ENCODE measurements at regions not wholly inside any gene's neighbourhood (a gene's known extent, or its start where the extent isn't known, plus 50 kb on each side); places are given as distances from the start of the nearest gene placed in this dataset.

- POLR2A ChIA-PET: no interaction called here
- peaks cover 0 to 2% (median 0%) of the 10 kb centered on the region in 4 donors for H3K4me1 Mint-ChIP-seq
- peaks cover 0 to 7% (median 0%) of the 10 kb centered on the region in 5 donors for H3K27me3 Mint-ChIP-seq
- no peak for DNase-seq
- peaks cover 0 to 13% (median 0%) of the 10 kb centered on the region in 3 donors for H3K36me3 Mint-ChIP-seq
- no peak for ATAC-seq
- H3K4me3 Mint-ChIP-seq: no peak overlapping the region
- peaks cover 4 to 20% (median 15%) of the 10 kb centered on the region in 9 donors for H3K9me3 Mint-ChIP-seq
- no peak overlapping the region for H3K27ac Mint-ChIP-seq
Observed at GRCh38 chr2:120853306-120854013, 117.8 kb downstream of the GLI2 start.

- Mint-ChIP-seq H3K4me3 (no peak overlapping the region), H3K9me3 (peaks cover 0 to 14% (median 11%) of the 10 kb centered on the region in 9 donors), H3K36me3 (peaks cover 0 to 7% (median 0%) of the 10 kb centered on the region in 3 donors), H3K27ac (no peak overlapping the region), H3K27me3 (peaks cover 0 to 3% (median 0%) of the 10 kb centered on the region in 5 donors), H3K4me1 (peaks cover 0 to 2% (median 0%) of the 10 kb centered on the region in 4 donors)
- DNase-seq (no peak), ATAC-seq (no peak)
- POLR2A ChIA-PET: no interaction called here
Observed at GRCh38 chr2:120854014-120854620, 118.4 kb downstream of the GLI2 start.

- peaks cover 0 to 2% (median 0%) of the 10 kb centered on the region in 4 donors for H3K4me1 Mint-ChIP-seq
- H3K27me3 Mint-ChIP-seq: peaks cover 0 to 3% (median 0%) of the 10 kb centered on the region in 5 donors
- no peak overlapping the region for H3K27ac Mint-ChIP-seq
- H3K36me3 Mint-ChIP-seq: no peaks in the 10 kb centered on the region
- no peak overlapping the region for H3K4me3 Mint-ChIP-seq
- no peak for DNase-seq
- ATAC-seq: no peak
- POLR2A ChIA-PET: no interaction called here
- H3K9me3 Mint-ChIP-seq: peaks cover 0 to 5% (median 4%) of the 10 kb centered on the region in 9 donors
Observed at GRCh38 chr2:120854766-120855530, 119.3 kb downstream of the GLI2 start.

- POLR2A ChIA-PET: no interaction called here
Observed at GRCh38 chr2:120855855-120856405, 120.3 kb downstream of the GLI2 start.

GRCh38 chr2:120856421-120856862 lies 120.8 kb downstream of the GLI2 start:
- DNase-seq: no peak
- Mint-ChIP-seq H3K27me3 (no peaks in the 10 kb centered on the region), H3K4me1 (peaks cover 0 to 2% (median 0%) of the 10 kb centered on the region in 4 donors), H3K27ac (no peak overlapping the region), H3K9me3 (no peaks in the 10 kb centered on the region), H3K36me3 (no peaks in the 10 kb centered on the region), H3K4me3 (no peak overlapping the region)
- POLR2A ChIA-PET: no interaction called here
- no peak for ATAC-seq

More at GRCh38 chr2:120855855-120856405, 120.3 kb downstream of the GLI2 start:
- H3K27ac Mint-ChIP-seq: no peak overlapping the region
- no peaks in the 10 kb centered on the region for H3K9me3 Mint-ChIP-seq
- no peak for DNase-seq
- no peak for ATAC-seq
- no peaks in the 10 kb centered on the region for H3K27me3 Mint-ChIP-seq
- H3K4me3 Mint-ChIP-seq: no peak overlapping the region
- H3K36me3 Mint-ChIP-seq: no peaks in the 10 kb centered on the region
- H3K4me1 Mint-ChIP-seq: peaks cover 0 to 2% (median 0%) of the 10 kb centered on the region in 4 donors

- DNase-seq (no peak), ATAC-seq (no peak)
- Mint-ChIP-seq H3K4me3 (no peak overlapping the region), H3K9me3 (no peaks in the 10 kb centered on the region), H3K36me3 (no peaks in the 10 kb centered on the region), H3K27me3 (no peaks in the 10 kb centered on the region), H3K27ac (no peak overlapping the region), H3K4me1 (peaks cover 0 to 2% (median 0%) of the 10 kb centered on the region in 4 donors)
- POLR2A ChIA-PET: no interaction called here
Observed at GRCh38 chr2:120857422-120857821, 121.8 kb downstream of the GLI2 start.

GRCh38 chr2:120857931-120858330 lies 122.3 kb downstream of the GLI2 start:
- H3K27me3 Mint-ChIP-seq: no peaks in the 10 kb centered on the region

GRCh38 chr2:120858361-120859106 lies 122.9 kb downstream of the GLI2 start:
- POLR2A ChIA-PET: no interaction called here
- no peaks in the 10 kb centered on the region for H3K36me3 Mint-ChIP-seq
- DNase-seq (no peak), ATAC-seq (no peak)
- no peak overlapping the region for H3K4me3 Mint-ChIP-seq
- peaks cover 0 to under 1% (median 0%) of the 10 kb centered on the region in 5 donors for H3K27me3 Mint-ChIP-seq
- peaks cover 0 to 2% (median 0%) of the 10 kb centered on the region in 4 donors for H3K4me1 Mint-ChIP-seq
- no peak overlapping the region for H3K27ac Mint-ChIP-seq
- H3K9me3 Mint-ChIP-seq: no peaks in the 10 kb centered on the region

More at GRCh38 chr2:120857931-120858330, 122.3 kb downstream of the GLI2 start:
- Mint-ChIP-seq H3K4me1 (peaks cover 0 to 2% (median 0%) of the 10 kb centered on the region in 4 donors), H3K36me3 (no peaks in the 10 kb centered on the region), H3K9me3 (no peaks in the 10 kb centered on the region), H3K27ac (no peak overlapping the region), H3K4me3 (no peak overlapping the region)
- ATAC-seq (no peak), DNase-seq (no peak)
- POLR2A ChIA-PET: no interaction called here

GRCh38 chr2:120859128-120859527 lies 123.5 kb downstream of the GLI2 start:
- no peak overlapping the region for H3K27ac Mint-ChIP-seq
- no peak overlapping the region for H3K4me3 Mint-ChIP-seq
- H3K36me3 Mint-ChIP-seq: no peaks in the 10 kb centered on the region
- POLR2A ChIA-PET: no interaction called here
- no peak for ATAC-seq
- no peak for DNase-seq
- H3K27me3 Mint-ChIP-seq: peaks cover 0 to 4% (median 0%) of the 10 kb centered on the region in 5 donors
- no peaks in the 10 kb centered on the region for H3K9me3 Mint-ChIP-seq
- H3K4me1 Mint-ChIP-seq: peaks cover 0 to 2% (median 0%) of the 10 kb centered on the region in 4 donors

- peaks cover 0 to 4% (median 0%) of the 10 kb centered on the region in 5 donors for H3K27me3 Mint-ChIP-seq
- H3K4me3 Mint-ChIP-seq: no peak overlapping the region
- DNase-seq (no peak), ATAC-seq (no peak)
- POLR2A ChIA-PET: no interaction called here
- H3K4me1 Mint-ChIP-seq: peaks cover 0 to 2% (median 0%) of the 10 kb centered on the region in 4 donors
- no peak overlapping the region for H3K27ac Mint-ChIP-seq
- peaks cover 0 to 2% (median 0%) of the 10 kb centered on the region in 9 donors for H3K9me3 Mint-ChIP-seq
- H3K36me3 Mint-ChIP-seq: no peaks in the 10 kb centered on the region
Observed at GRCh38 chr2:120859814-120860578, 124.3 kb downstream of the GLI2 start.

- H3K4me3 Mint-ChIP-seq: no peak overlapping the region
- DNase-seq (no peak), ATAC-seq (no peak)
- no peak overlapping the region for H3K27ac Mint-ChIP-seq
- peaks cover 0 to 4% (median 2%) of the 10 kb centered on the region in 5 donors for H3K27me3 Mint-ChIP-seq
- peaks cover 0 to 2% (median 0%) of the 10 kb centered on the region in 4 donors for H3K4me1 Mint-ChIP-seq
- H3K9me3 Mint-ChIP-seq: peaks cover 0 to 2% (median 0%) of the 10 kb centered on the region in 9 donors
- POLR2A ChIA-PET: no interaction called here
- no peaks in the 10 kb centered on the region for H3K36me3 Mint-ChIP-seq
Observed at GRCh38 chr2:120860579-120860922, 124.9 kb downstream of the GLI2 start.

GRCh38 chr2:120861191-120861575 lies 125.5 kb downstream of the GLI2 start:
- peaks cover 0 to 2% (median 0%) of the 10 kb centered on the region in 9 donors for H3K9me3 Mint-ChIP-seq

More at GRCh38 chr2:120861191-120861575, 125.5 kb downstream of the GLI2 start:
- peaks cover 0 to 2% (median 0%) of the 10 kb centered on the region in 4 donors for H3K4me1 Mint-ChIP-seq
- H3K36me3 Mint-ChIP-seq: no peaks in the 10 kb centered on the region
- H3K27me3 Mint-ChIP-seq: peaks cover 0 to 6% (median 5%) of the 10 kb centered on the region in 5 donors
- POLR2A ChIA-PET: no interaction called here
- ATAC-seq (no peak), DNase-seq (no peak)
- H3K4me3 Mint-ChIP-seq: no peak overlapping the region
- no peak overlapping the region for H3K27ac Mint-ChIP-seq

Data from naive thymus-derived CD8-positive, alpha-beta T cell (primary cell).